ENCODE measurements at regions not wholly inside any gene's neighbourhood (a gene's known extent, or its start where the extent isn't known, plus 50 kb on each side); places are given as distances from the start of the nearest gene placed in this dataset.

GRCh38 chr4:30904588-30904987 is 184.4 kb downstream of the PCDH7 start:
- POLR2A ChIA-PET (ENCODE audit: unreplicated experiment) = no interaction called here
- DNase-seq (no peak), ATAC-seq (no peak)
- Histone ChIP-seq H3K79me2 (ENCODE audit: low read length) (no peaks in the 10 kb centered on the region), H3K9ac (ENCODE audit: low read length) (no peak overlapping the region), H4K20me1 (ENCODE audit: low read length) (no peaks in the 10 kb centered on the region), H3K4me3 (ENCODE audit: low read length) (no peak overlapping the region), H3K27ac (ENCODE audit: low read length) (no peak overlapping the region), H2AFZ (ENCODE audit: low read length) (no peak overlapping the region), H3K4me1 (ENCODE audit: insufficient read depth, low read length) (no peaks in the 10 kb centered on the region), H3K36me3 (ENCODE audit: low read depth, low read length) (no peaks in the 10 kb centered on the region), H3K4me2 (ENCODE audit: low read length) (no peak overlapping the region), H3K9me3 (ENCODE audit: low read length) (no peaks in the 10 kb centered on the region), H3K9me2 (replicated peaks; ENCODE audit: low read length) (no peaks in the 10 kb centered on the region), H3K27me3 (ENCODE audit: low read length) (no peaks in the 10 kb centered on the region), H3F3A (ENCODE audit: low read length, unreplicated experiment) (no peaks in the 10 kb centered on the region)
- intact Hi-C loops (cut with micrococcal nuclease) = no loop called here
- CTCF ChIA-PET = no interaction called here
- TF ChIP-seq EZH2phosphoT487 (IDR thresholded peaks at IDR 0.05; ENCODE audit: borderline replicate concordance, low read length) (no peak), EZH2 (IDR thresholded peaks at IDR 0.05; ENCODE audit: low read length, unreplicated experiment) (no peak), CTCF (conservative IDR thresholded peaks at IDR 0.05; ENCODE audit: low read depth, low read length) (no peak)
- no TSS peak for BruUV-seq (replicated peaks)

DNA sequence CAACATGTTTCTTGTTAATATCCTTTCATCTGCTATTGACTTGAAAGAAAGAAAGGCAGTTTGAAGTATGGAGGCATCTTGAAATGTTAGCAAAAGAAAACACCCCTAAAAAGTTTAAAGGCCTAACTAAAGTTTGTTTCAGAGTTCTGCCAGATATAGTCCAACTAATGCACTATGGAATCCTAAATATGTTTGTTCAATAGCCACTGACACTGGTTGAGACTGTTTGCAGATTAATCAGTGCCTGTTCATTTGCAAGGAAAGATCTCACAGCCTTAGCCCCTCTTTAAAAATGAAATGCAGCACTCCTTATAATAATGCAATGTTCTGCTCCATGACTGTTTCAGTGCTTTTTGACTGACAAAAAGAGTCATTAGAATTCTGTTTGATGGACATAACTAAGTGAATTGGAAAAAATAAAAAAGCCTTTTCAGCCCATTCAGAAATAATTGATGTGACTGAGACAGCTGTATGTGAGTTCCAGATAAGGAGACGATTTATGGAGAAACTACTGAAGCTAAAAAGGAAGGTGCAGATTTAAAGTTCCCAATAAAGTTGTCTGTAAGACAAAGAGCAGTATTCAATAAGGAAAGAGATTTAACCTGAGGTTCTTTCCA is 192.0 kb downstream of the PCDH7 start:
- H3K4me3 ChIP-seq (ENCODE audit: low read length) = no peak overlapping the region
- no peak for TF ChIP-seq CTCF (conservative IDR thresholded peaks at IDR 0.05; ENCODE audit: low read depth, low read length)
- H3K79me2 ChIP-seq (ENCODE audit: low read length) = no peaks in the 10 kb centered on the region
- no peak overlapping the region for H3K9ac ChIP-seq (ENCODE audit: low read length)
- H2AFZ ChIP-seq (ENCODE audit: low read length) = no peak overlapping the region
- H3K4me1 ChIP-seq (ENCODE audit: insufficient read depth, low read length) = no peaks in the 10 kb centered on the region
- POLR2A ChIA-PET (ENCODE audit: unreplicated experiment) = no interaction called here
- H3K27me3 ChIP-seq (ENCODE audit: low read length) = no peaks in the 10 kb centered on the region
- peak; percentile 79 for ATAC-seq
- DNase-seq = peak; percentile 13
- no peak overlapping the region for H3K27ac ChIP-seq (ENCODE audit: low read length)
- no peaks in the 10 kb centered on the region for H4K20me1 ChIP-seq (ENCODE audit: low read length)
- H3K36me3 ChIP-seq (ENCODE audit: low read depth, low read length) = no peaks in the 10 kb centered on the region
- CTCF ChIA-PET = no interaction called here
- no TSS peak for BruUV-seq (replicated peaks)
- H3K9me2 ChIP-seq (replicated peaks; ENCODE audit: low read length) = no peaks in the 10 kb centered on the region
- H3K9me3 ChIP-seq (ENCODE audit: low read length) = no peaks in the 10 kb centered on the region
- intact Hi-C loops (cut with micrococcal nuclease) = no loop called here
- H3K4me2 ChIP-seq (ENCODE audit: low read length) = no peak overlapping the region
- no peaks in the 10 kb centered on the region for H3F3A ChIP-seq (ENCODE audit: low read length, unreplicated experiment)

DNA sequence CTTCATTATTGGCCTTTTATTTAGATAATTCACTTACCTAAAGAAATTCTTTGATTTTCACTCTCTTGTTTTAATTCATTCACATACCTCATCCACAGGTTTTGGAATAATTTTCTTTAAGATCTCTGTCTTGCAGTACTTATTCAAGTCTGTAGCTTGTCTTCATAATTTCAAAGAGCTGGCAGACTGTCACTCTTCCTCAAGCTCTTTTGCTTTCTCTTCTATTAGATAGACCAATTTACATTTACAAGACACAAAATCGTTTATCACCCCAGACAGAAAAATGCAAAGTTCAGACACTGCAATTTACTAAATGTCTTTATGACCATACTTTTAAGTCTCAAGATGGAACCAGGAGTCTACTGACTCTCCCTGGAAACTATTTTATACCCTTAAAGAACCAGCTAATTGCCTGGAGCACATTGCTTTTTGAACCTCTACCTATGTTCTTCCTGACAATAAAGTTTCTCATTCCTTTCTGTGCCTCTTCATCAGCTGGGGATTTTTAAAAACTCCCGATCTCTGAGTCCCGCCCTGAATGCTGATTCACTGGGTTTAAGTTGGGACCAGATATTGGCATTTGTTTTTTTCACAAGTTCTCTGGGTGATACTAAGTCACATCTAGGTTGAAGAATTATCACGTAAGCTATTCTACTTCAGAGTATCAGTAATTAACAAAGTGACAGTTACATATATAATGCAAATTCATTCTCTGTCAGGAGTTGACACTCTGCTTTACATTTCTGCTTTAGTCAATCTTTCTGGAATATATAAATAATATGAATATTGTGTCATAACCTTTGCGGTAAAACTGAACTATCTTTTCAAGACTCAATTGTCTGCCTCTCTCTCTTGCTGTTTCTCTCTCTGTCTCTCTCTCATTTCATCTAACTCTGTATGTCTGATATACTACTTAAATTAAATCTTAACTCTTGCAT is 196.4 kb downstream of the PCDH7 start:
- TF ChIP-seq EZH2phosphoT487 (IDR thresholded peaks at IDR 0.05; ENCODE audit: borderline replicate concordance, low read length) (no peak), CTCF (conservative IDR thresholded peaks at IDR 0.05; ENCODE audit: low read depth, low read length) (no peak), EZH2 (IDR thresholded peaks at IDR 0.05; ENCODE audit: low read length, unreplicated experiment) (no peak)
- intact Hi-C loops (cut with micrococcal nuclease) = no loop called here
- Histone ChIP-seq H4K20me1 (ENCODE audit: low read length) (no peaks in the 10 kb centered on the region), H3K4me3 (ENCODE audit: low read length) (no peak overlapping the region), H3K27me3 (ENCODE audit: low read length) (no peaks in the 10 kb centered on the region), H3K36me3 (ENCODE audit: low read depth, low read length) (no peaks in the 10 kb centered on the region), H3K27ac (ENCODE audit: low read length) (no peak overlapping the region), H3F3A (ENCODE audit: low read length, unreplicated experiment) (no peaks in the 10 kb centered on the region), H3K9me3 (ENCODE audit: low read length) (no peaks in the 10 kb centered on the region), H2AFZ (ENCODE audit: low read length) (no peak overlapping the region), H3K9ac (ENCODE audit: low read length) (no peak overlapping the region), H3K79me2 (ENCODE audit: low read length) (no peaks in the 10 kb centered on the region), H3K4me2 (ENCODE audit: low read length) (no peak overlapping the region), H3K4me1 (ENCODE audit: insufficient read depth, low read length) (no peaks in the 10 kb centered on the region), H3K9me2 (replicated peaks; ENCODE audit: low read length) (no peaks in the 10 kb centered on the region)
- ATAC-seq = no peak
- CTCF ChIA-PET = no interaction called here
- BruUV-seq (replicated peaks) = no TSS peak
- DNase-seq = no peak
- POLR2A ChIA-PET (ENCODE audit: unreplicated experiment) = interaction anchor here (0.5 kb wide), 1 partner anchor 112 kb away, joined by 8 read pairs; no protein-coding TSS in a partner anchor
